Body of pancreas (tissue), 4 donors: ENCODE measurements at regions not wholly inside any gene's neighbourhood (a gene's known extent, or its start where the extent isn't known, plus 50 kb on each side); places are given as distances from the start of the nearest gene placed in this dataset.
"Not testable (repeated sequence)": the region's sequence is repeated elsewhere in the genome, so short reads cannot be mapped to it uniquely, and the experiment has no call there.

ENCODE experiments used
- CTCF ChIP-seq, 7 experiments: fragments of 450-650 bp in 4 of 7; fragments of 200-600 bp in 3 of 7; sonication (generic) in 3 of 7; IDR thresholded peaks; one replicate each; pipeline ENCODE4 v1.5.1; 2016 to 2019; ENCODE audit warnings: antibody characterized with exemption in 7 of 7
- POLR2A ChIP-seq, 3 donors: fragments of 450-650 bp; IDR thresholded peaks; one replicate each; pipeline ENCODE4 v1.6.1; 2016; ENCODE audit warnings: antibody characterized with exemption in 3 of 3, mild to moderate bottlenecking in 2 of 3

DNA sequence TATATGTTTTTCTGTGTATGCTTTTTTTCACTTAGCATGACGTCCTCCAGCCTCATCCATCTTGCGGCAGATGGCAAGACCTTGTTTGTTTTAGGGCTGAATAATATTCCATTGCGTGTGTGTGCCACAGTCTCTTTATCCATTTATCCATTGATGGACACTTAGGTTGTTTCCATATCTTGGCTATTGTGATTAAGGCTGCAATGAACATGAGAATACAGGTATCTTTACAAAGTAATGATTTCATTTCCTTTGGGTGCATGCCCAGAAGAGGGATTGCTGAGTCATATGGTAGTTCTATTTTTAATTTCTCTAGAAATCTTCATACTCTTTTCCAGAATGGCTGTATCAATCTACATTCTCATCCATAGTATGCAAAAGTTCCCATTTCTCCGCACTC, 85.3 kb upstream of the ADCY2 start:
- TF ChIP-seq CTCF, POLR2A (IDR thresholded peaks at IDR 0.05): not testable (repeated sequence)
